GM12865 (cell line): ENCODE measurements at regions not wholly inside any gene's neighbourhood (a gene's known extent, or its start where the extent isn't known, plus 50 kb on each side); places are given as distances from the start of the nearest gene placed in this dataset.
"Not testable (repeated sequence)": the region's sequence is repeated elsewhere in the genome, so short reads cannot be mapped to it uniquely, and the experiment has no call there.

Experiments used
- DNase-seq: peaks from one replicate; pipeline ENCODE4 v3.0.0; 2010; ENCODE audit warnings: low read depth
- H3K4me3 ChIP-seq: 2 replicates; pipeline ENCODE4 v1.5.1; 2011; ENCODE audit warnings: mild to moderate bottlenecking, low read depth, low read length, control low read depth
- TF ChIP-seq, protein P1 (sequence below): IDR thresholded peaks from 2 replicates; pipeline ENCODE4 v1.5.1; 2011; ENCODE audit warnings: low read length, control low read depth, low read depth, inconsistent platforms; ENCODE audit not compliant: insufficient read depth; ENCODE audit errors: missing control alignments

DNA sequence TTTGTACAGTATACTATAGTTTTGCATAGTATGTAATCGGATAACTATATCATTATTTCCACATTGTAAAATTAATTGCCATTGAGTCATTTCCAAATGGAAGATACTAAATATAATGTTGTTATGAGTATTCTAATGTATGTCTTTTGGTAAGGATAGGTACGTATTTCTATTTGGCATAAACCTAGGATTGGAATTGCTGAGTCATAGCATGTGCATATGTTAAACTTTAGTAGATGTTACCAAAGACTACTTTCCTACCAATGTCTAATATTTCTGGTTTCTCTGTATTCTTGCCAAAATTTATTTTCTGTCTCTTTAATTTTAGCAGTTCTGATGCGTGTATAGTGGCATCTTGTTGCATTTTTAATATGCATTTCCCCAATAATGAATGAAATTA lies 825.1 kb upstream of the ARRDC3 start:
- TF ChIP-seq, protein P1, sequence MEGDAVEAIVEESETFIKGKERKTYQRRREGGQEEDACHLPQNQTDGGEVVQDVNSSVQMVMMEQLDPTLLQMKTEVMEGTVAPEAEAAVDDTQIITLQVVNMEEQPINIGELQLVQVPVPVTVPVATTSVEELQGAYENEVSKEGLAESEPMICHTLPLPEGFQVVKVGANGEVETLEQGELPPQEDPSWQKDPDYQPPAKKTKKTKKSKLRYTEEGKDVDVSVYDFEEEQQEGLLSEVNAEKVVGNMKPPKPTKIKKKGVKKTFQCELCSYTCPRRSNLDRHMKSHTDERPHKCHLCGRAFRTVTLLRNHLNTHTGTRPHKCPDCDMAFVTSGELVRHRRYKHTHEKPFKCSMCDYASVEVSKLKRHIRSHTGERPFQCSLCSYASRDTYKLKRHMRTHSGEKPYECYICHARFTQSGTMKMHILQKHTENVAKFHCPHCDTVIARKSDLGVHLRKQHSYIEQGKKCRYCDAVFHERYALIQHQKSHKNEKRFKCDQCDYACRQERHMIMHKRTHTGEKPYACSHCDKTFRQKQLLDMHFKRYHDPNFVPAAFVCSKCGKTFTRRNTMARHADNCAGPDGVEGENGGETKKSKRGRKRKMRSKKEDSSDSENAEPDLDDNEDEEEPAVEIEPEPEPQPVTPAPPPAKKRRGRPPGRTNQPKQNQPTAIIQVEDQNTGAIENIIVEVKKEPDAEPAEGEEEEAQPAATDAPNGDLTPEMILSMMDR, result no peak
- no peak for DNase-seq
- H3K4me3 ChIP-seq, result no peak overlapping the region

DNA sequence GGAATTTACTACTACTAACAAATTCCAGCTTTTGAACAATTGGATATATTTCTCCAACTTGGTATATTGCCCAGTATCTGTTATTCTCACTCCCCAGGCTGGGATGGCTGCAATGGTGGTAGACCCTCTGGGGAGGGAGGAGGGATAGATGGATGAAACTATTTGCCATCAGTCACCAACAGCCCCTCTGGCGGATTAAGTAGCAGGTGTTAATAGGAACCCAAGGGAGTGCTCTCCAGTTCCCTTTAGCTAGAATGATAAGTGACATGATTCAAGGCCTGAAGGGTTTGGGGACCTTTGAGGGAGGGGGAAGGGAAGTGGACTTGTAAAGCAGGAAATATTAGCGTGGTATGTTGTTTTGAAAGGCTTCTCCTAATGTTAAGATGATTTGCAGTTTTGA lies 824.0 kb upstream of the ARRDC3 start:
- TF ChIP-seq, protein P1, result no peak
- no peak for DNase-seq
- H3K4me3 ChIP-seq, result no peak overlapping the region

DNA sequence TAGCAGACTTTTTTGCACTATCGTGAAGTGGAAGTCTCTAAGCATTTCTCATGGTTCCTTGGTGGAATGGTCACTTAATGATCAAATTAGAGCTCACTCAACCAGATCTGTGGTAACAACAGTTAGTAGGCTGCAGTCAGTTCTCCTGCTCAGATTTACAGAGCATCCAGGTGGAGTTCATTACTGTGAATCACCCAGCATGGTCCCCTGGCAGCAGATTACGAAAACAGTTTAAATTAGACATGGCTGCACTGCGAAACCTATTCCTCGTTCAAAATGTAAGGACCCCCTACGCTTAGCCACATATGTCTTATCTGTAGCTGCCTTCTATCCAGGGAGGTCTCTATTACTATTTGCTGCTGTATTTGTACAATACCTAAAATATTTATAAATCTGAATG lies 823.6 kb upstream of the ARRDC3 start:
- H3K4me3 ChIP-seq, result no peak overlapping the region
- DNase-seq, result no peak
- TF ChIP-seq, protein P1, result no peak

DNA sequence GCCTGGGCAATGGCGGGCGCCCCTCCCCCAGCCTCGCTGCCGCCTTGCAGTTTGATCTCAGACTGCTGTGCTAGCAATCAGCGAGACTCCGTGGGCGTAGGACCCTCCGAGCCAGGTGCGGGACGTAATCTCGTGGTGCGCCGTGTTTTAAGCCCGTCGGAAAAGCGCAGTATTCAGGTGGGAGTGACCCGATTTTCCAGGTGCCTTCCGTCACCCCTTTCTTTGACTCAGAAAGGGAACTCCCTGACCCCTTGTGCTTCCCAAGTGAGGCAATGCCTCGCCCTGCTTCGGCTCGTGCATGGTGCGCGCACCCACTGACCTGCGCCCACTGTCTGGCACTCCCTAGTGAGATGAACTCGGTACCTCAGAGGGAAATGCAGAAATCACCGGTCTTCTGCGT lies 815.9 kb upstream of the ARRDC3 start:
- H3K4me3 ChIP-seq, DNase-seq: not testable (repeated sequence)

DNA sequence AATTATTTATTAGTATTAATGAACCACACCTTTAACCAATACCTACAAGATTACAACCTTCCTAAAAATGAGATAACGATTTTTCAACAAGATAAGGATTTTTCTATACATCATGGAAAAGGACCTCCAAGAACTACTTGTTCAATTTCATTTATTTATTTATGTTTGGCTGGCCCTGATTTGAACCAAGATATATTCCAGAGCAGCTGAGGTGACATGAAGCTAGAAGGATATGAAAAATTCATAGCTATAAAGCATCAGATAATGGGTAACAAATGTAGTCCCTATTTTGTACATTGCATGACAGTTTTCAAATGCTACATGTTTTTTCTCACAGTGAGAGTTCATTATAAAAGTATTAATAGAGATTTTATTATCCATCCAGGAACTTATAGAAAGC lies 798.5 kb upstream of the ARRDC3 start:
- H3K4me3 ChIP-seq, result no peak overlapping the region
- DNase-seq, result no peak
- TF ChIP-seq, protein P1, result no peak

DNA sequence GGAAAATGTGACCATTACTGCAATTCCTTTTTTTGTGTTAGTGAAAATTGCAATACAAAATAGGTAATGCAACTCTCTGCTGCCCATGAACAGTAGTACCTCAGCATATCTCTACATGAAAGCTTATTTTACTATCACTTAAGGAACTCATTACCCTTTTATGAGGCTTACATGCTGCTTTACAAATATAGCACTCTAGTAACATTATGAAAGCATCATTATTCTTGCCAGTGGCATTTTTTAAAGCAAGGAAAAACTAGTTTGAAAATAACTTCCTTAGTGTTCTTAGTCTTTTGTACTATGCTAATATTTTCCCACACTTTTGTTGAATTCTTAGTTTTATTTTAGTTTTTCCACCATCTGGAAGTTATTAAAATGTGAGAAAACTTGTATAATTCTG lies 797.3 kb upstream of the ARRDC3 start:
- DNase-seq, result no peak
- TF ChIP-seq, protein P1, result no peak
- H3K4me3 ChIP-seq, result no peak overlapping the region

DNA sequence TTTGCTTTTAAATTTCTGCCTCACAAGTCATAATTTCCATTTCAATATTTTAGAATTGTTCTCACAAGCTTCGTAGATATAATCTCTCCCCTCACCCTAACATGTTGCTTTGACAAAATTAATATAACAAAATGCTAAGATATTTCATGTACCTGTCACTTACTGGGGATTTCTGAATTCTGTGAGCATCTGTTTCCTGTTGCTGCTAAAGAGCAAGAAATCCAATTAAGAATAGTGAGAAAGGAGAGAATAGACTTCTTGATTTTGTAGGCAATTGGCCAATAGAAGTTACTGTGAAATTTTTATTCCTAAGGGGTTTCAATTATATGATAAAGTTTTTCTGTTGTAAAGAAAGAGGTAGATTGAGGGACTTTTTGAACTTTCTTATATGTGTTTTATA lies 796.5 kb upstream of the ARRDC3 start:
- H3K4me3 ChIP-seq, result no peak overlapping the region
- TF ChIP-seq, protein P1, result no peak
- DNase-seq, result no peak

DNA sequence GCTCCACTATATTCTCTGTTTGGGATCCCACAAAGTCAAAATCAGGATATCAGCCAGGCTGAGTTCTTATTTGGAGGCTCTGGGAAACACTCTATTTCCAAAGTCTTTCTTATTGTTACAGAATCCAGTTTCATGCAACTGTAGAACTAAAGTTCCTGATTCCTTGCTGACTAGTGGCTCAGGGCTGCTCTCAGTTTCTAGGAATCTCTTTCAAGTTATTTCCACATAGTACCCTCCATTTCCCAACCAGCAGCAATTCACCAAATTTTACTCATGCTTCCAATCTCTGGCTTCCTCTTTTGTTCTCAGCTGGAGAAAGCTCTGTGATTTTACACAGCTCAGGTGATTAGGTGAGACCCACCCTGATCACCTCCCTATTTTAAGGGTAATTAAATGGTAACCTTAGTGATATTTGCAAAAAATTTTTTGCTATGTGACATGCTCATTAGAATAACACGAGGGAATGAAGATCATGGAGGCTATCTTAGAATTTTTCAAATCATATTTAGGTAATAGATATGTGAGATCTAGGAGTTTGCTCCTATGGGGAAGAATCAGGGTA lies 794.9 kb upstream of the ARRDC3 start:
- no peak overlapping the region for H3K4me3 ChIP-seq
- DNase-seq, result no peak
- TF ChIP-seq, protein P1, result no peak
